GM19395 (cell line): ENCODE measurements at regions not wholly inside any gene's neighbourhood (a gene's known extent, or its start where the extent isn't known, plus 50 kb on each side); places are given as distances from the start of the nearest gene placed in this dataset.
A peak's percentile ranks its signal among the peaks of the same experiment; 100 is the strongest.
"Not testable (repeated sequence)": the region's sequence is repeated elsewhere in the genome, so short reads cannot be mapped to it uniquely, and the experiment has no call there.

Source experiments
- ATAC-seq: cut with Tn5 transposase; IDR thresholded peaks from one replicate; pipeline ENCODE4 v1.9.1; 2021; ENCODE audit warnings: mild to moderate bottlenecking, moderate library complexity; ENCODE audit not compliant: unreplicated experiment

- no peak for ATAC-seq
Measured at GRCh38 chr17:16888413-16889087, 83.4 kb downstream of the TNFRSF13B start.

- no peak for ATAC-seq
Measured at GRCh38 chr17:16887523-16888095, 84.3 kb downstream of the TNFRSF13B start.

- peak; percentile 69 for ATAC-seq
Measured at GRCh38 chr17:16886655-16887322, 85.1 kb downstream of the TNFRSF13B start.

- ATAC-seq: not testable (repeated sequence)
Measured at GRCh38 chr17:16885204-16885603, 86.7 kb downstream of the TNFRSF13B start.

GRCh38 chr17:16882926-16883265 lies 89.0 kb downstream of the TNFRSF13B start:
- not testable (repeated sequence) for ATAC-seq

GRCh38 chr17:16882243-16882925 lies 89.5 kb downstream of the TNFRSF13B start:
- no peak for ATAC-seq

- ATAC-seq: no peak
Measured at GRCh38 chr17:16881239-16881924, 90.5 kb downstream of the TNFRSF13B start.

- ATAC-seq: no peak
Measured at GRCh38 chr17:16880843-16881230, 91.1 kb downstream of the TNFRSF13B start.

- no peak for ATAC-seq
Measured at GRCh38 chr17:16880121-16880842, 91.6 kb downstream of the TNFRSF13B start.

- ATAC-seq: no peak
Measured at GRCh38 chr17:16879686-16880085, 92.2 kb downstream of the TNFRSF13B start.

- no peak for ATAC-seq
Measured at GRCh38 chr17:16878606-16879005, 93.3 kb downstream of the TNFRSF13B start.

GRCh38 chr17:16878084-16878483 lies 93.8 kb downstream of the TNFRSF13B start:
- ATAC-seq: no peak

- no peak for ATAC-seq
Measured at GRCh38 chr17:16877099-16877498, 94.8 kb downstream of the TNFRSF13B start.

- ATAC-seq: no peak
Measured at GRCh38 chr17:16875662-16876061, 96.3 kb downstream of the TNFRSF13B start.

GRCh38 chr17:16874216-16874615 lies 97.7 kb downstream of the TNFRSF13B start:
- not testable (repeated sequence) for ATAC-seq

- no peak for ATAC-seq
Measured at GRCh38 chr17:16873174-16874035, 98.5 kb downstream of the TNFRSF13B start.

- ATAC-seq: no peak
Measured at GRCh38 chr17:16872351-16873173, 99.4 kb downstream of the TNFRSF13B start.

- not testable (repeated sequence) for ATAC-seq
Measured at GRCh38 chr17:16871446-16872190, 100.3 kb downstream of the TNFRSF13B start.
